Fibroblast of villous mesenchyme (primary cell): ENCODE measurements at regions not wholly inside any gene's neighbourhood (a gene's known extent, or its start where the extent isn't known, plus 50 kb on each side); places are given as distances from the start of the nearest gene placed in this dataset.
"Not testable (repeated sequence)": the region's sequence is repeated elsewhere in the genome, so short reads cannot be mapped to it uniquely, and the experiment has no call there.

Experiments
- DNase-seq: peaks from one replicate; pipeline ENCODE4 v3.0.0-alpha.2; 2010; ENCODE audit warnings: low read depth
- H3K4me3 ChIP-seq: 2 replicates; pipeline ENCODE4 v1.5.1; 2011; ENCODE audit warnings: low read depth, mild to moderate bottlenecking, low read length
- CTCF ChIP-seq: IDR thresholded peaks from 2 replicates; pipeline ENCODE4 v1.5.1; 2012; ENCODE audit warnings: low read depth, mild to moderate bottlenecking, low read length; ENCODE audit not compliant: insufficient read depth

DNA sequence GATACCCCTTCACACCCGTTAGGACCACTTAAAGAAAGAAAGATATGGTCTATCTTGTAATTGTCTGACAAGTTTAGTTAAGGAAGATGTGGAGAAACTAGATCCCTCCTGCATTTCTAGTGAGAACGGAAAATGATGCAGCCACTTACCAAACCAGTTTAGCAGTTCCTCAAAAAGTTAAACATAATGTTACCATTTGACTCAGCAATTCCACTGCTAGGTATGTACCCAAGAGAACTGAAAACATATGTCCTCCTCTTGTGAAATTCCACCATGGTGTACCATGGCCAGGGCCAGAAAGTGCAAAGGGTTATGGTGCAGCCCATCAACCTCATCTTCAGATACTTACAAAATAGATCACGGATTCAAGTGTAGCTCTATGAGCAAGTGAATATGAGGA, 79.0 kb upstream of the ID2 start:
- no peak for TF ChIP-seq CTCF
- no peak for DNase-seq
- H3K4me3 ChIP-seq = no peak overlapping the region

- not testable (repeated sequence) for H3K4me3 ChIP-seq, DNase-seq
Observed at GRCh38 chr2:8603356-8603755, 78.5 kb upstream of the ID2 start.

- DNase-seq = no peak
- TF ChIP-seq CTCF = no peak
Observed at GRCh38 chr2:8604262-8604661, 77.6 kb upstream of the ID2 start.

DNA sequence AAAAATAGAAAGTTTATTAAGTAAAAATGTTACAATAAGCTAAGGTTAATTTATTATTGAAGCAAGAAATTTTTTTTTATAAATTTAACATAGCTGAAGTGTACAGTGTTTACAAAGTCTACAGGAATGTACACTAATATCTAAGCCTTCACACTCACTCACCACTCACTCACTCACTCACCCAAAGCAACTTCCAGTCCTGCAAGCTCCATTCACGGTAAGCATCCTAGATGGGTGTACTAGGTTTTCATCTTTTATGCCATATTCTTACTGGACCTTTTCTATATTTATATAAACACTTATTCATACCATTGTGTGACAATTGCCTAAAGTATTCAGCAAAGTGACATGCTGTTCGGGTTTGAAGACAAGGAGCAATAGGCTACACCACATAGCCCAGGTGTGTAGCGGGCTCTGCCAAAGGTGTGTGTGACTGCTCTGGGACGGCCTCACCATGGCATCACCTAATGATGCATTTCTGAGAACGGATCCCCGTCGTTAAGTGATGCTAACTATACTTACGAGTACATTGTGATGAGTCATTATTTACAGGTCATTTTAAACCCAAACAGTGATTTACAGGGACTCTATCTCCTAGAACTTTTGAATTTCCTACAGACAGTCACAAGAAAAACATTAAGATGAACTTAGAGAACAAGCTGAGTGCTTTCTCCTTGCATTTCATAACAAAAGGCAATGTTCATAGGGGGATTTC, 76.3 kb upstream of the ID2 start:
- DNase-seq = peak; percentile 46
- H3K4me3 ChIP-seq = no peak overlapping the region
- TF ChIP-seq CTCF = no peak

More at GRCh38 chr2:8604262-8604661, 77.6 kb upstream of the ID2 start:
- no peak overlapping the region for H3K4me3 ChIP-seq

DNA sequence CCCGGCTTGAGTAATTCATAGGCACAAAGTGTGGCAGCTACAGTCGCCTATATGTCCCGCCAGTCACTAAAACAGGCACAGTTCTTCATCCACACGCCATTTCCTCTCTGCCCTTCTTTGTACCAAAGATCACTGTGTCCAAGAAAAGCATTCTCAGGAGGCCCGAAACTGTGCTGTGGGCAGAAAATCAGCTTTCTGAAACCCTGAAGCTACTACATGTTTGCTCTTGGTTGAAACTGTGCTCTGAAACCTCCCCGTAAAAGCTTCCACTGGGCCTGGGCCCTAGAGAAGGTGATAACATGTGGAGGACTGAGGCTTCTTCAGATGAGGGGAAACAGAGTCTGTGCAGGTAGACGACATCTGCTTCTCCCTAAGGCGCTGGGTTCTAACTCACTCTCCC, 75.6 kb upstream of the ID2 start:
- no peak overlapping the region for H3K4me3 ChIP-seq
- no peak for TF ChIP-seq CTCF
- DNase-seq = no peak

DNA sequence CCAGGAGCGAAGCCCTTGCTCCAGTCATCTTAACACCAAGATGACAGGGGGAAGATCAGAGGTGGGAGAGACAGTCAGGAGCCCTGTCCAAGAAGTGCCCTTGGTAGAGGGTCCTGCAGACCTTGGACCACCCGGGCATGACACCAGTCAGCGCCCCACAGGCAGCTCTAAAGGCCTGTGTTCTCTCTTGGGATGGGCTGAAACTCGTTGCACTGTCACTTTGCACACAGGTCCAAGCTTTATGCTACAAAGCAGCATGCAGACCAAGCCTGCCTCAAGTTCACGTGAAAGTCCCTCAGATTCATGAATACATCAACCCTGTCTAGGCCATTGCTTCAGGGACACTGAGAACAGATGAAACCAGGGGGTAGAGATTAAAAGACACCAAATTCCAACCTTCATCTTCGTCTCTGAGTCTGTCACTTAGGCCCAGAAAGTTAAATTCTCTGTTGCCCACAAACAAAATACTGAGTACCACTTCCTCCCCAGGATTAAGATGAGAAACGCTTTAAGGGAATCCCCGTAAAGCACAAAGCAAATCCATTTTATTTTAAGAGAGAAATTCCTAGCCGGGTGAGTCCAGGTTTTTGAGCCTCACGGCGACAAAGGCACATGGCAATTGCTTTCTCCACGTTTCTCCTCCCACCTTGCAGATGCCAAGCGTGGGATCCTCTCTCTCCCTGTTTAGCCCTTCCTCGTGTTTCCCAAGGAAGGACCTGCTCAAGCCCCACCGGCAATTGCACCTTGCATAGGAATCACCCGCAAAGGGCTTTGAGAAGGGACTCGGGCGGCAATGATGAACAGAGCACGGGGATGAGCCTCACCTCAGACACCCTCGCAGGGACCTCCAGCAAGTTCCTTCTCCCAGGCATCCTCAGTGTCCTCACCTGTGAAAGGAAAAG, 75.0 kb upstream of the ID2 start:
- no peak overlapping the region for H3K4me3 ChIP-seq
- DNase-seq = no peak

More for the DNA sequence above, 75.0 kb upstream of the ID2 start:
- TF ChIP-seq CTCF = no peak
